ENCODE measurements at regions not wholly inside any gene's neighbourhood (a gene's known extent, or its start where the extent isn't known, plus 50 kb on each side); places are given as distances from the start of the nearest gene placed in this dataset.

DNA sequence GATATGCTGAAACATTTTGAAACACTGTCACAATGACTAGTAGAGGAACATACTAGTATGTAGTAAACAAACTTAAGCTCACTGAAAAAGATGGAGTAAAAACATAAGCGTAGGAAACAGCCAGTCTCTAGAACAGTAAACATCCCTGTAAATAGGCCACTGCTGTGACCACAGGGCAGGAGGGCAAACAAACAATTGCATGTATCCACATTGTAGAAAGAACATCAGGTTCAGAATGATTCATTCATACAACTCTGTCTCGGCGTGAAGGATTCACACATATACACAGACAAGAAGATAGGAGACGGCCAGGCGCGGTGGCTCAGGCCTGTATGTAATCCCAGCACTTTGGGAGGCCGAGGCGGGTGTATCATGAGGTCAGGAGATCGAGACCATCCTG lies 390.1 kb downstream of the IRS2 start:
- TF ChIP-seq, protein P1, sequence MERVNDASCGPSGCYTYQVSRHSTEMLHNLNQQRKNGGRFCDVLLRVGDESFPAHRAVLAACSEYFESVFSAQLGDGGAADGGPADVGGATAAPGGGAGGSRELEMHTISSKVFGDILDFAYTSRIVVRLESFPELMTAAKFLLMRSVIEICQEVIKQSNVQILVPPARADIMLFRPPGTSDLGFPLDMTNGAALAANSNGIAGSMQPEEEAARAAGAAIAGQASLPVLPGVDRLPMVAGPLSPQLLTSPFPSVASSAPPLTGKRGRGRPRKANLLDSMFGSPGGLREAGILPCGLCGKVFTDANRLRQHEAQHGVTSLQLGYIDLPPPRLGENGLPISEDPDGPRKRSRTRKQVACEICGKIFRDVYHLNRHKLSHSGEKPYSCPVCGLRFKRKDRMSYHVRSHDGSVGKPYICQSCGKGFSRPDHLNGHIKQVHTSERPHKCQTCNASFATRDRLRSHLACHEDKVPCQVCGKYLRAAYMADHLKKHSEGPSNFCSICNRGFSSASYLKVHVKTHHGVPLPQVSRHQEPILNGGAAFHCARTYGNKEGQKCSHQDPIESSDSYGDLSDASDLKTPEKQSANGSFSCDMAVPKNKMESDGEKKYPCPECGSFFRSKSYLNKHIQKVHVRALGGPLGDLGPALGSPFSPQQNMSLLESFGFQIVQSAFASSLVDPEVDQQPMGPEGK (tag by site-specific recombination; IDR thresholded peaks at IDR 0.05) = no peak
- no peak for TF ChIP-seq ZBTB8A (tag by site-specific recombination; IDR thresholded peaks at IDR 0.05)
